NCI-H2107 treated with DMSO at 0.1 percent for 48 hours (cell line): ENCODE measurements at regions not wholly inside any gene's neighbourhood (a gene's known extent, or its start where the extent isn't known, plus 50 kb on each side); places are given as distances from the start of the nearest gene placed in this dataset.

ENCODE experiments used
- DNase-seq: peaks from one replicate; lab custom pipeline; 2025; ENCODE audit not compliant: unreplicated experiment; lab: John Stamatoyannopoulos, UW

DNA sequence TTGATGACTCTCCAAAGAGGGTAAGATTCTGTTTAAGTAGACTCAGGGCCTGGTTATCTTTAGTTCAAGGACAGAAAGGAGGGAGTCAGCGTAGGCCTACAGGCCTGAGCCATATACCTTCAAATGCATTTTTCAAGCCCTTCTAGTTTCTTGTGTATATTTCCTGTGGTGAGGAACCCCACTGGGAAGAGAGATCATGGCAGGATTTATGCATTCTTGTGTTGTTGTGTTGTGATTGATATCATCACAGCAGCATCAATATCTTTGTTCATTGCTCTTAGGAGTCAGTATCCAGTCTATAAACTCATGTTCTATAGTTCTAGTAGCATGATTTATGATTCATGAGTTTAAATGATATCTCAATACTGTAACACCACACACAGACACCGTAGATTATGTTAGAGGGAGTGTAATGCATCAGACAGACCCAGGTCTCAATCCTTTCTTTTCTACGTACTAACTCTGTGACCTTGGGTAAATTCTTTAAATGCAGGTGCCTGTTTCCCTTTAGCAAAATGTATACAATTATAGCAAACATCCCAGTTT is 427.5 kb downstream of the PDCD6IP start:
- DNase-seq = no peak

DNA sequence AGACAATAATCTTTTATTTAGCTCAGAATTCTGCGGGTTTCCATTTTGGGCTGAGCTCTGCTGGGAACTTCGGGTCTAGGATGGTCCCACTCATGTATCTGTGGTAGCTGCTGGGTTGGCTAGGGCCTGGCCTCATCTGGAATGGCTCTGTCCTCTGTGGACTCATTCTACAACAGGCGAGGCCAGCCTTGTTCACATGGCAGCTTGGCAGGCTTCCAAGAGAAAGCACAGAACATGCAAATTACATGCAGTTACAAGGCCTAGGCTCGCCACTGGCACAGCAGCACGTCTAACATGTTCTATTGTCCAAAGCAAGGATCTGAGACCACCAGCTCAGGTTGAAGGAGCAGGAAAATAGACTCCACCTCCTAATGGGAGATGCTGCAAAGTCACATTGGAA is 431.4 kb downstream of the PDCD6IP start:
- no peak for DNase-seq

DNA sequence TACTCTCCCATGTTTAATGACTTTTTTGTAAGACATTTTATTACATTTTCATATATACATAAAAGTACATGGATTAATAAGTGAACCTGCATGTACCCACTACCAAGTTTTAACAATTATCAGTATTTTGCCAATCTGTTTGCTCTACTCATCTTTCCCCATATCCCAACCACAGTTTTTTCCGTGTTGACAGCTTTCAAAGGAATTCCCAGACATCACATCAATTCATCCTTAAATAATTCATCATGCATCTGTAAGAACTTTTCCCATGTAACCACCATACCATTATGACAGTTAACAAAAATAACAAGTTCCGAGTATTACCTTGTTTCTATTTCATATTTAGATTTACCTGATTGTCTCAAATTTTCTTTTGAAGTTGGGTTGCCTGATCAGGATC is 436.7 kb downstream of the PDCD6IP start:
- no peak for DNase-seq

DNA sequence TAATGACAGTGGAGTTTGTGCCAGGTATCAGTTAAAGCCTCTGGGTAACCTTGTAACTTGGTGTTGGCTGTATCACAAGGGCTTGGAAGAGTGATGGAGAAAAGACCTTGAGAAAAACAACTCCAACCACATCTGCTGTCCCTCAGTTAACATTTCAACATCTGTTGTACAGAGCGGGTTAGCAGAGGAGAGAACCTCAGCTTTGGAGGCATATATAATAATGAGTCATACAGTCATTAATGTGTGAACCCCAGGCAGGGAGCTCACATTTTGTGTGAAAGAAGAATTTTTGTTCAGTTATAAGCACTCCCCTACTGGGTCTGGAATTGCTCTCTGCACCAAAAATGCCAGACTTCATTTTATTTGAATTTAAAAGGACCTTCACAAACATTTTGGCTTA is 439.5 kb downstream of the PDCD6IP start:
- no peak for DNase-seq

DNA sequence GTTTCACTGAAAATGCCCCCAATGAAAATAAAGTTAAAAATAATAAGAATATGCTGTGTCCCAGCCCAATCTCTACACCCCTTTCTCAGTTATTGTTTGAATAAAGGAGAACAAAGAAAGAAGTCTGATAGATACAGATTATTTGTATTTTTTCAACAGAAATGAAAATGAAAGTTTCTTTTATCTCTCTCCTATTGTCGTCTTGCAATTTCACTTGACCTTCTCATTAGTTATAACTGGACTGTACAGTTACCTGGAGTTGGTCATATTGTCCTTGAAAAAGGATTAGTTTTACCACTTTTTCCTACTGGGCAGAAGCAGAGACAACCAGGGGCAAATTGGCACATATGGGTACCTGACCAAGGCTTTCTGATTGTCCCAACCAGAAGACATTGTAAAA is 440.0 kb downstream of the PDCD6IP start:
- no peak for DNase-seq

DNA sequence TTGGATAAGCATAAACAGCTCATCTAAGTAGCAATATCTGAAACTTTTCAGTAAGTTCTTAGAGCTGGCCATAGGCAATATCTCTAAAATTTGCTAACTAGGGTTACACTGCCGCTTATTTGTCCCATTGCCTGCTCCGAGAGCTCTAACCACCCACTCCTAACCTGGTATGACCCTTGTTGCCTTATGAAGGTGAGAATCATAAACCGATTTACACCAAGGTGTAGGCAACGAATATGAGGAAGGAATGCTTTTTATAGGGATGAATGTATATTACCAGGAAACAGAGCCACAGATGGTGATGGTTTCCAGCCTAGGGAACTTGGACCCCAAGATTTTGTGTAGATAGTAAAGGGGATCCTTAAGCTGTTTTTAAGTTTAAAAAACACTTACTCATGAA is 440.9 kb downstream of the PDCD6IP start:
- no peak for DNase-seq

DNA sequence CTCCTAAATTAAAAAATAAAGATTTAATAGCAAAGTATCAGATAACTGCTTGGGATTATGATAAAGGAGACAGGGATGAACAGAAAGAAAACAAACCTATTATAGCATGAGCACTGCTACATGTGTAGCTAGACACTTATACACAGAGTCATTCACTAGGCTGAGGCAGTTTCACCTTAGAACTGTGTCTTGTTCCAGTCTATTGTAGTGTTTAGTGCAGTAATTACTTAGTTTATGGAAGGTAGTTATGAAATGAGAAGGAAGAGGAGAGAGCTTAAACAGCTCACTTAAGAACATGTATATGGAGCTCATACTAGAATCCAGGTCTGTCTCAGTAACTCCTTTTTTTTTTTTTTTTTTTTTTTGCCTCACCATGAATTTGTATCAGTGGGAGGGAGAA is 441.4 kb downstream of the PDCD6IP start:
- no peak for DNase-seq

DNA sequence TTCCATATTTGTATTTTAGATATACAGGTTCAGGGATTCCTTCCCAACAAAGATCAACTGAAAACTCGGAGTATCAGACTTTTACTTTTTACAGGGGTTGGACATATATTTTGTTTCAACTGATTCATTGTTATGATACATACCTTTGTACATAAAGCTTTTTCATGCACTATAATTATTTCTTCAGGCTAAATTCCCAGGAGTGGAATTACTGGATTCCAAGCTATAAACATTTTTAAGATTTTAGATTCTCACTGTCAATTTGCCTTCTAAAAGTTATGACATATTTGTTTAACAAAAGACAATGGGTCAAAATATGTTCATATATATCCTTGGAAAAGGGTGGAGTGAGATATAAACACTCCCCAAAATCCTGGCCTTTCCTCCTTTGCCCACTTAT is 449.0 kb downstream of the PDCD6IP start:
- no peak for DNase-seq

DNA sequence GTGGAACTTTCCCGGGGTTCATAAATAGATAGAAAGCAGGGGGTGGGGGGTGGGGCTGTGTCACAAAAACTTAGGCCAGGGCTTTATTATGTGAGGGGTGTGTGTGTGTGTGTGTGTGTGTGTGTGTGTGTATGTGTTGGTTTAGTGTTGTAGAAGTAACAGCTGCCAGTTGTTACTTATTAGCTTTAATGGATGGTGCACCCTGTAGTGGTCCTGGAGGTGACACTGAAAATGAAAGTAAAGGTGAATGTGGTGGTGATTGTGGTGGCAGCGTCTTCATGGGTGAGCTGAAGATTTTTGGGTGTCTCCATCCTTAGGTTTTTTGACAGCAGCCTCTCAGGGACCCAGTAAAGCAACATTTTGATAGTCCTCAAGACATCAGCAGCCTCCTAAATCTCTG is 449.9 kb downstream of the PDCD6IP start:
- no peak for DNase-seq

DNA sequence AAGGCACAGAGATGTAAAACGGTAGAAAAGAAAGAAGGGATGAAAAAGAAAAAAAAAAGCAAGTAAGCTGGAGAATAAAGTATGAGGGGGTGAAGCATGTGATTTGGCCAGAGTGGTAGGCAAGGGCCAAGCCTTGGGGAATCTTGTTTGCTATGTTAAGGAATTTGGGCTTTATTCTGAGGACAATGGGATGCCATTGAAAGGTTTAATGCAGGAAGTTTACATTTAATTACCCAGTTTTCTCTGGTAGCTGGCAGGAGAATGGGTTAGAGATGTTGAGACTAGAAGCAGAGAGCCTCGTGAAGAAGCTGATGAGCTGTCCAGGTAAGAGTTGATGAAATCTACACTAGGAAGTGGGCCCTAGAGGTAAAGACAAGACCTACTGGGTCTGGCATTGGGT is 455.9 kb downstream of the PDCD6IP start:
- no peak for DNase-seq

DNA sequence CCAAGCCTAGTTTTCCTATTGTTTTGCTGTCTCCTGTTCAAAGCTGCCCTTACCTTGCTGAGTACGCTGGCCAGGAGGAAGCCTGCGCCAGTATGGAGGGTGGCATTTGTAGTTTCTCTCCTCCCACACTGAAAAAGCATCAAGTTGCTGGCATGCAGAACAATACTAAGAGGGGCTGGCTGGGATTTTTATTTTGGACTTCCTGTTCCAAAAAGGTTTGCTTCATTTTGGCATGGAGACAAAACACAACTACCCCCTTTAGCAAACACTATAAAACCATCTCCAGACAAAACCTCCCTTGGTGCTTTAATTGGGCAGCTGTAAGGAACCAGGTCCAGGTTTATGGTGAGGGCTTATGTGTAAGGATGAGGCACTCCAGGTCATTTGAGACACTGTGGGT is 457.6 kb downstream of the PDCD6IP start:
- DNase-seq = peak; percentile 94

DNA sequence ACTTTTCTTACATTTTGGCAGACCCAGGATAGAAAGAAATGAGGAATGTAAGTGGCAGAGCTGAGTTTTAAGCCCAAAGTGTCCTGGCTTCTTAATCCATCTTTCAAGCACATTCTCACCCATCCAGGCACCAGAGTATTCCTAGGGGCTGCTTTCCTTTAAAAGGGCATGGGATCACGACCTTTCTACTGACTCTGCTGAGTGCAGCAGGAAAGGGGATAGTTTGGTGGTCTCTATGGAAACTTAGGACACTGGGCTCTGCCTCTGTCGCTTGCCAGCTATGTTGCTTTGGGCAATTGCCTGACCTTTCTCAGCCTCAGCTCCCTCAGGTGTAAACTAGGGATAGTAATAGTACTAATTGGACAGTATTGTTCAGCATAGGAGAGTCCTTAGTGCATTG is 458.4 kb downstream of the PDCD6IP start:
- DNase-seq = no peak

DNA sequence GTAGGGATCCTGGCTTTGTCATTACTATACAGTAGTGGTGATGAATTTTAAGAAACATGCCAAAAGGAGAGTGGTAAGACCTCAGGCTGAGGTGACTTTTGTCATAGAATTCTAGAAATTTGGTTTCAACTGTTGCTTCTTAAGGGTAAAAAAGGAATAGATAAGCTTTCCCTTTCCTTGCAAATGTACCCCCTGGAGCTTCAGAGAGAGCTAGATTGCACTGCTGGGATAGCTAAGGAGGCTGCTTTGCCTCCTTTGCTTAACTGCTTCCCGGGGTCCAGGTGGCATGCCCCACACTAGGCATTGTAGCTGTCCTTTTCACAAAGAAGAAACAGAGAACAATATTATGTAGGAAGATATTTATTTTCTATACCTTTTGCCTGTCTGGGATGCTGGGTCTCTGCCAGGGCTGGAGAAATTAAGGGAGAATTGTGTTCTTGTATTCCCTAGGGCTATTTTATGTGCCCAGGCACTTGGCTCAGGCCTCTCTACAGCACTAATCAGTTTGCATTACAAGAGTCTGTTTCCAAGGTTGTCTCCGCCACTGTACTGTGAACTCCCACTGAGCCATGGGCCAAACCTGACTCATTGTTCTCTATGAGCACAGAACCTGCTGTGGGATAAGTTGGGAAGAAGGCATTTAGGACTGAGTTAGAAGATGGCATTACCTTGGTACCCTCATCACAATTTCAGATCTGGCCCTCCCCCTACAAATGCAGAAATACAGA is 460.0 kb downstream of the PDCD6IP start:
- DNase-seq = peak; percentile 71

DNA sequence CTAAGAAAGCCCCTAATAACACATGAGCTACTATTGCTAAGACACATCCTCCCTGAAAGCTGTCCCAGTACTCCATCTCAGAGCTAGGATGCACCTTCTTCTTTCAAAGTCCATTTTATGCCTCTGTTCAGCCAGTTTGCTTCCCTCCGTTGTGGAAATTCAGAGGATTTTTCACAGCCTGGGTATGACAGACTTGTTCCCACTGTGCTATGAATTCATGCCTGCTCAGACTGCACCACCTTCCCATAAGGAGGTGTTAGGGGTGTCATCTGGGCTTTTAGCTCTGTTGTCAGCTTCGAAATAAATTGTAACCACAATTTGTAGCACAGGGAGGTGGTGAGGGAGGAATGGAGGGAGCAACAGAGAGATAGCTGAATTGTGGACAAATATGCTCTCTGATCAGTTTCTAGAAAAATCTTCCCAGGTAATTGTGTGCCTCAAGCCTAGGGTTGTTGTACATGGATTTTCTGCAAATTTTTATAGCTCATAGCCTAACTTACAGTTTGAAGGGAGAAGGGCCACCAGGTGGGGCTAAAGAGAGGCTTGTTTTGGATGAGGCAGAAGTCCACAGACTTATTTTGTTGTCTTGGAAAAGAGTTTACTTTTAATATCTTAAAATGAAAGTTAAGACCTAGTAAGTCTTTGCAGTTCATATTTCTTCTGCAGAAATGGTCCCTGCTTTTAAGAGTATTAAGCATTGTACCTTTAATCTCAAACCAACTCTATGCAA is 462.0 kb downstream of the PDCD6IP start:
- DNase-seq = no peak

DNA sequence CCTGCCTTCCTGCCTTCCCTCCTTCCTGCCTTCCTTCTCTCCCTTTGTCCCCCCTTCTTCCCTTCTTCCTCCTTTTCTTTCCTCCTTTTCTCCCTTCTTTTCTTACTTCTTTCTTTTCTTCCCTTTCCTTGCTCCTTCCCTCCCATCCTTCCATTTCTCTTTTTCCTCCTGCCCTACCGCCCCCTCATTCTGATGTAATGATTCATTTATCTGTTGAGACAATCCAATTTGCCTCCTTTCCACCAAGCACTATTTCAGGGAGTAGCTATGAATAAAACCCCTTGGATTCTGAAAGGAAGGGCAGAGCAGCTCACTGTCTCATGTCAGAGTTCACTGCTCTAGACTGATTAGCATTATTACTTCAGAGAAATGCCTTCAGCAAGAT is 462.6 kb downstream of the PDCD6IP start:
- no peak for DNase-seq

DNA sequence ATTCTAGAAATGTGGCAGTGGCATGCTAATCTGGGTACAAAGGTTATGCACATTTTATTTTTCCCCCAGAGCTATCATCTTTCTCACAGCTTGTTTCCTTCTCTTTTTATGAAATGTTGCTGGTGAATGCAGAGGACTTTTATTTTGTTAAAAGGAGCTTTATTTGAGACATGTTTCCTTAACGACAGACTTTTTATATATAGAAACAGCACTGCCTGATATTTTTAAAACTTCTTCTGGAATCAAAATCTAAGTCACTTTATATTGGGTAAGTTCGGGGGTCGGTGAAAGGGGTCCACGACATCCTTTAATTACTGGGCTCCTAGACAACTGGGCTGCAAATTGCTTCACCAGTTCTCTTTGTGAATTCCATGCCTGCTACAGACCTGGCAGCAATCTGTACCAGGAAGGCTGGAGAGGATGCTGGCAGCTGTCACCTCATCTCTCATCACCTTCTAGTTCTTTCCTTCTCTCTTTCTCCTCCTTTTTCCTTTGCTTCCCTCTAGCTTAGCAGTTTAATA is 464.7 kb downstream of the PDCD6IP start:
- DNase-seq = no peak

DNA sequence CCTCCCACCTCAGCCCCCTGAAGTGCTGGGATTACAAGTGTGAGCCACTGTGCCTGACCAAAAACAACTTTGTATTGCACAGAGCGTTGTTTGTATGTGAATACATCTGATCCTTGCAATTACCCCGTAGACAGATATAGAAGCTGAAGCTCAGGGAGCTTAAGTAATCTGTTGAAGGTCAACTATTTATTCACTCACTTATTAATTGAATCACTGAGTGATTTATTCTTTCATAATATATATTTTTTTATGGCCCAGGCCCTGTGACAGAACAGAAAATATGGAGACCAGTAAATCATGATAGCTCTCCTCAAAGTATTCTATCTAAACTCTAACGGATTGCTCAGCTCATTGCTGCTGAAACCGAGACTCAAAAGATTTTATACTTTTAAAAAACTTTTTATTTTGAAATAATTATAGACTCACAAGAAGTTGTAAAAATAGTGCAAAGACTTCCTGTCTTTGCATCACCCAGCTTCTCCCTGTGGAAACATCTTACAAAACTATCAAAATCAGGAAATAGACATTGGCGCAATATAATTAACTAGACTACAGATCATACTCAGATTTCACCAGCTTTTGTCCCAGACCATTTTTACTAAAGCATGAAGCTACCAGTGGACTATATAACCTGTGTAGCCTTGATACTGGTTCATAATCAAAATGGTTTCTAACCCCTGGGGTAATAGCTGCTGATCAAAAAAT is 466.1 kb downstream of the PDCD6IP start:
- DNase-seq = no peak

DNA sequence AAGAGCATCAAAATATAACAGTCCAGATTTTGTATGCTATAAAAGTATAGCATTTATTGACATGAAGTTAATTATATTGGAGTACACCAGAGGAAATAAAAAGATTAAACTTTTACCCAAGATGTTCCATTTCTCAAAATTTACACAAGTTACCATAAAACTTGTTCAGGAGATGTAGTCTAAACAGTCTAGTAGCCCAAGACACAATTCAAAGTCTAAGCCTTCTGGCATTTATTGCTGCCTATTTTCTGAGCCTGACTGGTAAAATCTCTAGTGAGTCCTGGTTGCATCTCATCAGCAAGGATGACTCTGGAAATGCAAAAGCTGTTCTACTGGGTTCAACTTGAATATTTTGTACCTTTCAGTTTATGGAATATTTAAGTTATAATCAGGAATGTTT is 468.7 kb downstream of the PDCD6IP start:
- DNase-seq = no peak

DNA sequence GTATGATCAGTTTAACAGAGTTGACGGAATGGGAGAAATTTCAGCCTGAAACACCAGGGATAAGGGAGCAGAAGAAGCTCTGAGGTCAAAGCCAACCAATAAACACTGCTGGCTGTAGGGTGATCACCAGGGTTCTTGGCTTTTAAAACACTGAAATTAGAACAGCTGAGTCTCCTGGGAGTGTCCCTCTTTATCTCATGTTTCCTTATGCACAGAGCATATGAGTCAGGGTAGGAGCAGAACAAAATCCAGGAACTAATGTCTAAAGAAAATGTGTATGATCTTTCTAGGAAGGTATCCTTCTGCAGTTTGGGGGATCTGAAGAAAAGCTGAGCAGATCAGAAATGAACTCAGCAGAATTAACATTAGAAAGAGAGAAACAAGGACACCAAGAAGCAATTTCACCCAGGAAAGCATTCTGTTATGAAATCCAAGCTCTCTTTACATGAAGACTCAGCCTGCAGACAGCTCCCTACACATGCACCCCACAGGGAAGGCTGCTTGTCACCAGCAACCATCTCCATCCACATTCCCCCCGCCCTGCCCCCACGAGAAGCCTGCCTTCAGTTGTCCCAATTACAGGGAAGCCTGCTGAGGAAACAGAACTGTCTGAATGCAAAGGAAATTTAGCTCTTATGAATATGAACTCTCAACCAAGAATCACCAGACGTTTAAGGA is 469.7 kb downstream of the PDCD6IP start:
- DNase-seq = peak; percentile 49

DNA sequence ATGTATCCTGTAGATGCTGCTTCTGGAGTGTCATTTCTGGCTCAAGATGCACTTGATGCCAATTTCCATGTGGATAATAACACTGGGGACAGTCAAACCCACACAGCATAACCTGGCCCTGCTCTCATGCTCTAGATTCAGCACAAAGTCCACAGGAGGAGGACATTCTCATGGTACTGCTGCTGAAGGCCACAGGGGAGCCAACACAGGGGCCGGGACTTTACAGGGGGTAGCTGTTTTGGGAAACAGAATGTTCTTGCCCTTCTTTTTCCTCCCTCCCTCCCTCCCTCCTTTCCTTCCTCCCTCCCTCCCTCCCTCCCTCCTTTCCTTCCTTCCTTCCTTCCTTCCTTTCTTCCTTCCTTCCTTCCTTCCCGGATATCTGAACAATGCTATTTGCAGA is 477.4 kb downstream of the PDCD6IP start:
- DNase-seq = no peak

DNA sequence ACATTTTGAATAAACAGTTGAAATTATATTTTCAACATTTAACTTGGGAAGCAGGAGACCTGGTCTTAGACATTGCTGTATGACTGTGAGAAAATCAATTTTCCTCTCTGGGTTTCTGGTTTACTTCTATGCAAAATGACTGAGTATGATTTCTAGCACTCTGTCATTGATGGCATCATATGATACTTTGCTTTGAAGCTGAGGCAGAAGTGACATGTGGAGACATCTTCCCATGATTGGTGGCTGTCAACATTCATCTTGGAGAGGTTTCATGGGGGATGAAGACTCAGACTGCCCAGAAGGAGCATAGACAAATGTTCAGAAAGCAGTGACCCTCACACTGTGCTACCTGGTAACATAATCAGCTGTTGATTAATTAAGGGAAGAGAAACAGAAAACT is 477.9 kb downstream of the PDCD6IP start:
- DNase-seq = no peak
